ENCODE measurements at regions not wholly inside any gene's neighbourhood (a gene's known extent, or its start where the extent isn't known, plus 50 kb on each side); places are given as distances from the start of the nearest gene placed in this dataset.

- Histone ChIP-seq H3K27me3 (no peaks in the 10 kb centered on the region), H3K4me3 (no peak overlapping the region), H3K36me3 (no peaks in the 10 kb centered on the region), H3K9me3 (no peaks in the 10 kb centered on the region), H3K4me1 (no peaks in the 10 kb centered on the region), H3K27ac (no peak overlapping the region)
- TF ChIP-seq POLR2AphosphoS5 (IDR thresholded peaks at IDR 0.05) = no peak
- no peak for TF ChIP-seq EP300 (IDR thresholded peaks at IDR 0.05)
- intact Hi-C loops (cut with DNase I) = no loop called here
- 74 to 84% methylated on average over 4 of the region's 4 CpGs for WGBS, 2 donors
- DNase-seq = no peak
Observed at GRCh38 chr7:145092766-145093165, 256.9 kb upstream of the TPK1 start.

DNA sequence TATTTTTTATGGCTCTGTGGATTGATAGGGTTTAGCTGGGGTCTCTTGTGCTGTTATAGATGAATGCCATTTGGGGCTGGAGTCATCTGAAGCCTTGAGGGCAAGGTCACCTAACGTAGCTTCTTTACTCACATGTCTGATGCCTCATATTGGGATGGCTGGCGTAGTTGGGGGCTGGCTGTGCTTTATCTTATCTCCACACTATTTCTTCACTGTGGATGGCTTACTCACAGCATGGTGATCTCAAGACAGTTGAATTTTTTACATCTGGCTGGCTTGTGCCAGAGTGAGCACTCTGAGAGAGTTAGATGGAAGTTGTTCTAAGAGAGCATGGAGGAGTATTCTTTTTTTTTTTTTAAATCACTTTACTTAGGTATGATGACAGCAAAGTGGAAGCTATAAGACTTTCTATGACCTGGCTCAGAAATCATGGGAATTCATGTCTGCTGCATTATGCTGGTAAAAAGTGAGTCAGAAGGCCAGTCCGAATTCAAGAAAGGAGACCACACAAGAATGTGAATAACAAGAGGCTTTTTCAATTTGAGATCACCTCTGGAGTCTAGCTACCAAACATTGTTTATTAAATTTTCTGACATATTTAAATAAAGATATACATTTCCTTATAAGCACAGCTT, 252.4 kb upstream of the TPK1 start:
- TF ChIP-seq CTCF (IDR thresholded peaks at IDR 0.05) = no peak
- TF ChIP-seq POLR2AphosphoS5 (IDR thresholded peaks at IDR 0.05) = no peak
- no peak for TF ChIP-seq EP300 (IDR thresholded peaks at IDR 0.05)
- no peak for TF ChIP-seq POLR2A (IDR thresholded peaks at IDR 0.05)
- Histone ChIP-seq H3K27ac (no peak overlapping the region), H3K4me3 (no peak overlapping the region), H3K36me3 (no peaks in the 10 kb centered on the region), H3K4me1 (no peaks in the 10 kb centered on the region), H3K27me3 (no peaks in the 10 kb centered on the region), H3K9me3 (no peaks in the 10 kb centered on the region)
- no peak for DNase-seq
- intact Hi-C loops (cut with DNase I) = no loop called here
- 66 to 72% methylated on average over 3 of the region's 3 CpGs for WGBS, 2 donors

DNA sequence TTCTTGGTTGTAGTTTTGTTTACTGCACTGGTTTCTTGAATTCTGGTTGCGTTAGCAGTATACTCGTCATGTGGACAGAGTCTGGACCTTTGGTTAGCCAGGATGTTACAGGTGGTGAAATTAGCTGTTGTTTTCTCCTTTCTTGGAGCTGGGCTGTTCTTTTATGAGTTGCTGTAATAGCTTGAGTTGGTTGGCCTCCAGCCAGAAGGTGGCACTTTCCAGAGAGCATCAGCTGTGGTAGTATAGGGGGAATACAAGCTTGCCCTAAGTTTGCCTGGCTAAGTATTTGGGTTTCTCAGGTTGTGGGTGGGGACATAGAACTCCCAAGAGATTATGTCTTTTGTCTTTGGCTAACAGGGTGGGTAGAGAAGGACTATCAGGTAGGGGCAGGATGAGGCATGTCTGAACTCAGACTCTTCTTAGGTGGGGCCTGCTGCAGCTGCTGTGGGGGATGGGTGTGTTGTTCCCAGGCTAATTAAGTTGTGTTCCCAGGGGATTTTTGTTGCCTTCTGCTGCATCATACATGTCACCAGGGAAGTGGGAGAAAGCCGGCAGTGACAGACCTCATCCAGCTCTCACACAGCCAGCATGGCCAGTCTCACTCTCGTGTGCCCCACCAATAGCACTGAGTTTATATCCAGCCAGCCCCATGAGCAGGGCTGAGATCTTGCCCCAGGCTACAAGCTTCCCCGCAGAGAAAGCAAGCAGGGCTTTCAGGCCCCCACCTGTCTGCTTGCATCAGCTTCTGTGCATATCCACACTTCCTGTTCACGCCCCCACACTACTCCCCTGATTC, 246.7 kb upstream of the TPK1 start:
- DNase-seq = no peak
- intact Hi-C loops (cut with DNase I) = no loop called here
- TF ChIP-seq POLR2AphosphoS5 (IDR thresholded peaks at IDR 0.05) = no peak
- no peak for TF ChIP-seq CTCF (IDR thresholded peaks at IDR 0.05)
- TF ChIP-seq POLR2A (IDR thresholded peaks at IDR 0.05) = no peak
- TF ChIP-seq EP300 (IDR thresholded peaks at IDR 0.05) = no peak
- H3K27ac ChIP-seq = no peak overlapping the region
- no peaks in the 10 kb centered on the region for H3K4me1 ChIP-seq
- H3K36me3 ChIP-seq = no peaks in the 10 kb centered on the region
- no peak overlapping the region for H3K4me3 ChIP-seq
- H3K27me3 ChIP-seq = no peaks in the 10 kb centered on the region
- no peaks in the 10 kb centered on the region for H3K9me3 ChIP-seq
- WGBS, 2 donors = 75 to 83% methylated on average over 6 of the region's 6 CpGs

- Histone ChIP-seq H3K4me1 (no peaks in the 10 kb centered on the region), H3K4me3 (no peak overlapping the region), H3K27ac (no peak overlapping the region), H3K9me3 (no peaks in the 10 kb centered on the region), H3K36me3 (no peaks in the 10 kb centered on the region), H3K27me3 (no peaks in the 10 kb centered on the region)
- WGBS, 2 donors = 55 to 75% methylated on average over 2 of the region's 2 CpGs
- intact Hi-C loops (cut with DNase I) = no loop called here
- no peak for DNase-seq
- TF ChIP-seq CTCF (IDR thresholded peaks at IDR 0.05) = no peak
- no peak for TF ChIP-seq POLR2A (IDR thresholded peaks at IDR 0.05)
- no peak for TF ChIP-seq POLR2AphosphoS5 (IDR thresholded peaks at IDR 0.05)
- TF ChIP-seq EP300 (IDR thresholded peaks at IDR 0.05) = no peak
Observed at GRCh38 chr7:145065473-145065872, 229.6 kb upstream of the TPK1 start.

GRCh38 chr7:145064114-145064513, 228.3 kb upstream of the TPK1 start:
- 42 to 66% methylated on average over 4 of the region's 4 CpGs for WGBS, 2 donors
- Histone ChIP-seq H3K9me3 (no peaks in the 10 kb centered on the region), H3K27ac (no peak overlapping the region), H3K27me3 (no peaks in the 10 kb centered on the region), H3K4me3 (no peak overlapping the region), H3K36me3 (no peaks in the 10 kb centered on the region), H3K4me1 (no peaks in the 10 kb centered on the region)
- DNase-seq = no peak
- TF ChIP-seq EP300 (IDR thresholded peaks at IDR 0.05) = no peak
- TF ChIP-seq POLR2AphosphoS5 (IDR thresholded peaks at IDR 0.05) = no peak
- TF ChIP-seq CTCF (IDR thresholded peaks at IDR 0.05) = no peak
- no peak for TF ChIP-seq POLR2A (IDR thresholded peaks at IDR 0.05)
- intact Hi-C loops (cut with DNase I) = no loop called here

Data from sigmoid colon (tissue), 6 donors.